WI38 (cell line): ENCODE measurements at regions not wholly inside any gene's neighbourhood (a gene's known extent, or its start where the extent isn't known, plus 50 kb on each side); places are given as distances from the start of the nearest gene placed in this dataset.

Experiments used
- H3K4me3 ChIP-seq: 2 replicates; pipeline ENCODE4 v1.5.1; 2011; ENCODE audit warnings: low read depth, mild to moderate bottlenecking, control low read depth, low read length
- CTCF ChIP-seq: IDR thresholded peaks from 2 replicates; pipeline ENCODE4 v1.5.1; 2012; ENCODE audit warnings: low read depth, mild to moderate bottlenecking, control low read depth, low read length

- TF ChIP-seq CTCF = no peak
Observed at GRCh38 chr5:158313733-158314464, 455.0 kb upstream of the CLINT1 start.

GRCh38 chr5:158313027-158313732, 454.2 kb upstream of the CLINT1 start:
- no peak overlapping the region for H3K4me3 ChIP-seq
- TF ChIP-seq CTCF = no peak

More at GRCh38 chr5:158313733-158314464, 455.0 kb upstream of the CLINT1 start:
- no peak overlapping the region for H3K4me3 ChIP-seq

- TF ChIP-seq CTCF = no peak
- H3K4me3 ChIP-seq = no peak overlapping the region
Observed at GRCh38 chr5:158309088-158309807, 450.3 kb upstream of the CLINT1 start.

- H3K4me3 ChIP-seq = no peak overlapping the region
- TF ChIP-seq CTCF = no peak
Observed at GRCh38 chr5:158308429-158309025, 449.6 kb upstream of the CLINT1 start.

GRCh38 chr5:158305861-158306260, 446.9 kb upstream of the CLINT1 start:
- no peak overlapping the region for H3K4me3 ChIP-seq
- no peak for TF ChIP-seq CTCF

GRCh38 chr5:158304607-158305006, 445.7 kb upstream of the CLINT1 start:
- TF ChIP-seq CTCF = no peak
- H3K4me3 ChIP-seq = no peak overlapping the region
